GM12878 (cell line): ENCODE measurements at regions not wholly inside any gene's neighbourhood (a gene's known extent, or its start where the extent isn't known, plus 50 kb on each side); places are given as distances from the start of the nearest gene placed in this dataset.

Experiments used
- ATAC-seq: fragments of 200-7000 bp; cut with Tn5 transposase; 3 replicates; pipeline ENCODE4 v1.9.1; 2020; ENCODE audit warnings: mild to moderate bottlenecking, moderate library complexity
- BruUV-seq: library from RNA; stranded (reverse); fragments of 400-500 nt; replicated peaks from 2 replicates; lab custom pipeline; 2021; lab: Mats Ljungman, UMichigan
- CTCF ChIA-PET: fragments of 300-600 bp; sonication (Branson Sonifier 250); formaldehyde crosslinking; extraction: SDS; loops from one replicate; lab custom pipeline; 2021; ENCODE audit warnings: inconsistent platforms; lab: Yijun Ruan, JAX
- POLR2A ChIA-PET: fragments of 350-600 bp; formaldehyde crosslinking; extraction: SDS; loops from one replicate; lab custom pipeline; 2021; ENCODE audit warnings: inconsistent platforms; lab: Charles Lee
- RAD21 ChIA-PET: fragments of 300-600 bp; sonication (Branson Sonifier 250); formaldehyde crosslinking; loops from one replicate; lab custom pipeline; 2023; ENCODE audit warnings: antibody characterized with exemption; ENCODE audit not compliant: unreplicated experiment; lab: Charles Lee
- SMC1A ChIA-PET: fragments of 300-600 bp; sonication (Branson Sonifier 250); formaldehyde crosslinking; loops from one replicate; lab custom pipeline; 2023; ENCODE audit not compliant: unreplicated experiment, uncharacterized antibody; lab: Charles Lee
- DNase-seq: peaks from one replicate; pipeline ENCODE4 v3.0.0-alpha.2; 2011; ENCODE audit warnings: low read depth, low spot score
- FAIRE-seq: peaks from 3 replicates; lab custom pipeline; 2011; peaks lifted over from hg19 to GRCh38; lab: Jason Lieb, UNC
- H2AFZ ChIP-seq: 2 replicates; pipeline ENCODE4 v1.6.0; 2011; ENCODE audit warnings: low read depth, low read length, control low read depth; ENCODE audit not compliant: control insufficient read depth
- H3K27ac ChIP-seq: 2 replicates; pipeline ENCODE4 v1.5.1; 2011; ENCODE audit warnings: control low read depth; ENCODE audit not compliant: control insufficient read depth, insufficient read depth
- H3K27me3 ChIP-seq, 2 experiments: replicated peaks in 1 of 2; 2 replicates each; pipeline versions ENCODE4 v1.6.0 to v1.6.1; 2011; ENCODE audit warnings: low read length in 1 of 2; ENCODE audit not compliant: control insufficient read depth in 2 of 2, insufficient read depth in 2 of 2
- H3K36me3 ChIP-seq, 2 experiments: 2 replicates each; pipeline ENCODE4 v1.5.1; 2011; ENCODE audit warnings: low read length in 1 of 2; ENCODE audit not compliant: control insufficient read depth in 2 of 2, insufficient read depth in 2 of 2
- H3K4me1 ChIP-seq: 2 replicates; pipeline ENCODE4 v1.6.1; 2011; ENCODE audit warnings: mild to moderate bottlenecking, low read length, moderate library complexity, mixed read lengths; ENCODE audit not compliant: control insufficient read depth, insufficient read depth
- H3K4me2 ChIP-seq: 2 replicates; pipeline ENCODE4 v1.6.0; 2011; ENCODE audit warnings: control low read depth; ENCODE audit not compliant: control insufficient read depth, insufficient read depth
- H3K4me3 ChIP-seq: fragments of 200-600 bp; sonication (generic); 2 replicates; pipeline ENCODE4 v1.5.1; 2016
- H3K79me2 ChIP-seq: 2 replicates; pipeline ENCODE4 v1.6.0; 2011; ENCODE audit warnings: low read length; ENCODE audit not compliant: control insufficient read depth, insufficient read depth
- H3K9ac ChIP-seq: 2 replicates; pipeline ENCODE4 v1.8.0; 2011; ENCODE audit warnings: low read length, control low read depth, mixed read lengths; ENCODE audit not compliant: control insufficient read depth, insufficient read depth
- H3K9me3 ChIP-seq: replicated peaks from 3 replicates; pipeline ENCODE4 v1.5.1; 2011; ENCODE audit warnings: mild to moderate bottlenecking, low read length; ENCODE audit not compliant: control insufficient read depth, insufficient read depth
- H4K20me1 ChIP-seq: 2 replicates; pipeline ENCODE4 v1.6.0; 2011; ENCODE audit not compliant: control insufficient read depth, insufficient read depth
- FOXM1 ChIP-seq: IDR thresholded peaks from 2 replicates; pipeline ENCODE4 v1.6.1; 2012; ENCODE audit warnings: low read depth, mild to moderate bottlenecking, inconsistent platforms, low read length, moderate library complexity
- PAX8 ChIP-seq: fragments of 450-650 bp; IDR thresholded peaks from 2 replicates; pipeline ENCODE4 v1.6.1; 2017; ENCODE audit warnings: mild to moderate bottlenecking, moderate library complexity
- RB1 ChIP-seq: fragments of 450-650 bp; formaldehyde crosslinking; IDR thresholded peaks from 2 replicates; pipeline ENCODE4 v1.6.1; 2017; ENCODE audit warnings: mild to moderate bottlenecking, borderline replicate concordance
- WRNIP1 ChIP-seq: IDR thresholded peaks from 2 replicates; pipeline ENCODE4 v1.6.1; 2011; ENCODE audit warnings: low read depth, low read length, improper control_type of control experiment, borderline replicate concordance
- WGBS: methylation state at CpG from one replicate; pipeline ENCODE4 v1.1.6; 2016; ENCODE audit warnings: low lambda C conversion rate; ENCODE audit not compliant: insufficient replicate concordance, insufficient coverage; ENCODE audit errors: missing lambda C conversion rate; 5-methylcytosine and 5-hydroxymethylcytosine counted together
- in situ Hi-C: fragments of 300-500 bp; cut with MboI; formaldehyde crosslinking; loops from 9 replicates; pipeline ENCODE4 v1.14.3; 2018; ENCODE audit warnings: mixed read lengths
- intact Hi-C: fragments of 100-400 bp; cut with micrococcal nuclease; formaldehyde crosslinking; loops from one replicate; pipeline ENCODE4 v1.14.2; 2022; ENCODE audit not compliant: unreplicated experiment
- TF ChIP-seq, protein P1 (sequence below): fragments of 450-650 bp; IDR thresholded peaks from 2 replicates; pipeline ENCODE4 v1.6.1; 2017; ENCODE audit warnings: mild to moderate bottlenecking, moderate library complexity
- TF ChIP-seq, protein P2 (sequence below): IDR thresholded peaks from 2 replicates; pipeline ENCODE4 v1.6.1; 2011; ENCODE audit warnings: low read depth, low read length, improper control_type of control experiment, borderline replicate concordance

DNA sequence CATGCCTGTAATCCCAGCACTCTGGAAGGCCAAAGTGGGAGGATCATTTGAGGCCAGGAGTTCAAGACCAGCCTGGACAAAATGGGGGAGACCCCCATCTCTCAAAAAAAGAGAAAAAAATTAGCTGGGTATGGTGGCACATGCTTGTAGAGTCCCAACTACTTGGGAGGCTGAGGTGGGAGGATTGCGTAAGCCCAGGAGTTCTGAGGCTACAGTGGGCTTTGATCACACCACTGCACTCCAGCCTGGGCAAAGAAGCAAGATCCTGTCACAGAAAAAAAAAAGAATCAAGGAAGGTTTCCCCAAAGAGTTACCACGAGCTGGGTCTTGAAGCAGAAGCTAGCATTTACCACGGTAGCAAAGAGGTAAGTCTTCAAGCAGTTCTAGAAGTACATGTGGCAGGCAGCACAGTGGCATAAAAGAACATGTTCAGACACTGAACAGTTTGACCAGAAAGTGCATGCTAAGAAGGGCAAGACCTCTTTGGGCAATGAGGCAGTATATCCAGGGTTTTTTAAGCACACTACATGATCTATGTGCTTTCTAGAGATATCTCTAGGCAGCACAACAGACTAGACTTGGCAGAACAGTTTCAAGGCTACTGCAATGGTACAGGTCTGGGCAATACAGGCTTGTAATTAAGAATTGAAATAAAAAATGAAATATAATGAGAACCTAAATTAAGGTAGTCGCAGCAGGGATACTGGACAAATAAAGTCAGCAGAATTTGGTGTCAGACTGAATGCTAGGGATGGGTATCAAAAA, 418.5 kb downstream of the SHQ1 start:
- no peak overlapping the region for H3K9ac ChIP-seq
- intact Hi-C loops = loop anchor here (5.0 to 10.0 kb wide), 5 partner anchors 203 to 393 kb away; no protein-coding TSS in a partner anchor
- peaks cover 4% of the 10 kb centered on the region for H4K20me1 ChIP-seq
- no TSS peak for BruUV-seq
- H3K4me1 ChIP-seq = peaks cover 28% of the 10 kb centered on the region
- TF ChIP-seq FOXM1 = no peak
- no peak for TF ChIP-seq WRNIP1
- no peak for TF ChIP-seq PAX8
- TF ChIP-seq, protein P1, sequence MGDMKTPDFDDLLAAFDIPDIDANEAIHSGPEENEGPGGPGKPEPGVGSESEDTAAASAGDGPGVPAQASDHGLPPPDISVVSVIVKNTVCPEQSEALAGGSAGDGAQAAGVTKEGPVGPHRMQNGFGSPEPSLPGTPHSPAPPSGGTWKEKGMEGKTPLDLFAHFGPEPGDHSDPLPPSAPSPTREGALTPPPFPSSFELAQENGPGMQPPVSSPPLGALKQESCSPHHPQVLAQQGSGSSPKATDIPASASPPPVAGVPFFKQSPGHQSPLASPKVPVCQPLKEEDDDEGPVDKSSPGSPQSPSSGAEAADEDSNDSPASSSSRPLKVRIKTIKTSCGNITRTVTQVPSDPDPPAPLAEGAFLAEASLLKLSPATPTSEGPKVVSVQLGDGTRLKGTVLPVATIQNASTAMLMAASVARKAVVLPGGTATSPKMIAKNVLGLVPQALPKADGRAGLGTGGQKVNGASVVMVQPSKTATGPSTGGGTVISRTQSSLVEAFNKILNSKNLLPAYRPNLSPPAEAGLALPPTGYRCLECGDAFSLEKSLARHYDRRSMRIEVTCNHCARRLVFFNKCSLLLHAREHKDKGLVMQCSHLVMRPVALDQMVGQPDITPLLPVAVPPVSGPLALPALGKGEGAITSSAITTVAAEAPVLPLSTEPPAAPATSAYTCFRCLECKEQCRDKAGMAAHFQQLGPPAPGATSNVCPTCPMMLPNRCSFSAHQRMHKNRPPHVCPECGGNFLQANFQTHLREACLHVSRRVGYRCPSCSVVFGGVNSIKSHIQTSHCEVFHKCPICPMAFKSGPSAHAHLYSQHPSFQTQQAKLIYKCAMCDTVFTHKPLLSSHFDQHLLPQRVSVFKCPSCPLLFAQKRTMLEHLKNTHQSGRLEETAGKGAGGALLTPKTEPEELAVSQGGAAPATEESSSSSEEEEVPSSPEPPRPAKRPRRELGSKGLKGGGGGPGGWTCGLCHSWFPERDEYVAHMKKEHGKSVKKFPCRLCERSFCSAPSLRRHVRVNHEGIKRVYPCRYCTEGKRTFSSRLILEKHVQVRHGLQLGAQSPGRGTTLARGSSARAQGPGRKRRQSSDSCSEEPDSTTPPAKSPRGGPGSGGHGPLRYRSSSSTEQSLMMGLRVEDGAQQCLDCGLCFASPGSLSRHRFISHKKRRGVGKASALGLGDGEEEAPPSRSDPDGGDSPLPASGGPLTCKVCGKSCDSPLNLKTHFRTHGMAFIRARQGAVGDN = no peak
- TF ChIP-seq, protein P2, sequence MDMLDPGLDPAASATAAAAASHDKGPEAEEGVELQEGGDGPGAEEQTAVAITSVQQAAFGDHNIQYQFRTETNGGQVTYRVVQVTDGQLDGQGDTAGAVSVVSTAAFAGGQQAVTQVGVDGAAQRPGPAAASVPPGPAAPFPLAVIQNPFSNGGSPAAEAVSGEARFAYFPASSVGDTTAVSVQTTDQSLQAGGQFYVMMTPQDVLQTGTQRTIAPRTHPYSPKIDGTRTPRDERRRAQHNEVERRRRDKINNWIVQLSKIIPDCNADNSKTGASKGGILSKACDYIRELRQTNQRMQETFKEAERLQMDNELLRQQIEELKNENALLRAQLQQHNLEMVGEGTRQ = no peak
- no peak for TF ChIP-seq RB1
- peaks cover 32% of the 10 kb centered on the region for H3K79me2 ChIP-seq
- H3K27me3 ChIP-seq = no peaks in the 10 kb centered on the region
- H3K36me3 ChIP-seq = no peaks in the 10 kb centered on the region
- no peak overlapping the region for H3K27ac ChIP-seq
- peak; percentile 5; the same call in 1 of the 3 replicates for ATAC-seq
- 72% methylated on average over 4 of the region's 4 CpGs for WGBS
- CTCF ChIA-PET = interaction anchor here (0.7 to 1.6 kb wide), 2 partner anchors 10 to 119 kb away, joined by 3 read pairs; no protein-coding TSS in a partner anchor
- in situ Hi-C loops = no loop called here
- DNase-seq = no peak
- H2AFZ ChIP-seq = no peak overlapping the region
- RAD21 ChIA-PET = no interaction called here
- no peak for FAIRE-seq
- SMC1A ChIA-PET = interaction anchor here (1.2 to 2.0 kb wide), 3 partner anchors 10 to 18 kb away, joined by 3 to 6 read pairs (median 6); no protein-coding TSS in a partner anchor
- H3K4me2 ChIP-seq = no peak overlapping the region
- H3K4me3 ChIP-seq = no peak overlapping the region
- no peaks in the 10 kb centered on the region for H3K9me3 ChIP-seq
- POLR2A ChIA-PET = no interaction called here
